ENCODE measurements at regions not wholly inside any gene's neighbourhood (a gene's known extent, or its start where the extent isn't known, plus 50 kb on each side); places are given as distances from the start of the nearest gene placed in this dataset.

DNA sequence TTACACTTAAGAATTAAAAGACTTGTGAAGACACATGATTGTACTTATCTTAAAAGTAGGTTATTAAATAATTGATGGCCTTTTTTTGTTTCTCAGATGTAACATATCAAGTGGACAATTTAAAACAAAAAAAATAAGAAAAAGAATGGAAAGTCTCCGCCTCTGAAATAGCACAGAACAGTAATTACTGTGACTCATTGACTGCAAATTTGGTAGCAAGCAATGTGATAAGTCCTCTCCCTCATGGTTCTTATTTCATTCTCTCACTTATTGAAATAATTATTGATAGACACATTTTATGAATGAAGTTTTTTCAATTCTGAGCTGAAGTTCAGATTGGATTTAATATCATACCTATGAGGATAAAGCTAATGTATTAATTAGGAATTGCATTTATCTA, 717.9 kb upstream of the LUZP2 start:
- TF ChIP-seq CTCF (IDR thresholded peaks at IDR 0.05) = no peak
- TF ChIP-seq POLR2A (IDR thresholded peaks at IDR 0.05) = no peak
